Mesenchymal stem cell (in vitro differentiated cells and primary cell): ENCODE measurements at regions not wholly inside any gene's neighbourhood (a gene's known extent, or its start where the extent isn't known, plus 50 kb on each side); places are given as distances from the start of the nearest gene placed in this dataset.

Source experiments
- DNase-seq: peaks from one replicate; pipeline ENCODE4 v3.0.0-alpha.2; 2013
- H2AFZ ChIP-seq: one replicate; pipeline ENCODE4 v1.6.1; 2013; ENCODE audit warnings: low read depth, mild to moderate bottlenecking, control low read depth, inconsistent platforms, low read length, moderate library complexity
- H2AK5ac ChIP-seq: 2 replicates; pipeline ENCODE4 v1.6.1; 2013; ENCODE audit warnings: low read length, moderate library complexity, mild to moderate bottlenecking, inconsistent platforms; ENCODE audit not compliant: severe bottlenecking
- H2BK120ac ChIP-seq: one replicate; pipeline ENCODE4 v1.6.1; 2013; ENCODE audit warnings: low read depth, mild to moderate bottlenecking, inconsistent platforms, low read length, moderate library complexity
- H2BK12ac ChIP-seq, 2 experiments: one replicate each; pipeline ENCODE4 v1.6.1; 2013; ENCODE audit warnings: inconsistent platforms in 2 of 2, low read length in 2 of 2, mild to moderate bottlenecking in 2 of 2, moderate library complexity in 2 of 2, control low read depth in 1 of 2
- H2BK15ac ChIP-seq: one replicate; pipeline ENCODE4 v1.6.1; 2013; ENCODE audit warnings: mild to moderate bottlenecking, low read depth, inconsistent platforms; ENCODE audit not compliant: poor library complexity, severe bottlenecking
- H2BK5ac ChIP-seq: 2 replicates; pipeline ENCODE4 v1.6.1; 2013; ENCODE audit warnings: low read depth, mild to moderate bottlenecking, low read length, control low read depth, inconsistent platforms; ENCODE audit not compliant: poor library complexity, severe bottlenecking
- H3K14ac ChIP-seq, 2 experiments: one replicate each; pipeline ENCODE4 v1.6.1; 2013; ENCODE audit warnings: inconsistent platforms in 2 of 2, low read length in 2 of 2, control low read depth in 1 of 2, mild to moderate bottlenecking in 1 of 2, moderate library complexity in 1 of 2
- H3K18ac ChIP-seq, 2 experiments: one replicate each; pipeline ENCODE4 v1.6.1; 2013; ENCODE audit warnings: inconsistent platforms in 2 of 2, low read length in 2 of 2, control low read depth in 1 of 2, low read depth in 1 of 2, mild to moderate bottlenecking in 1 of 2
- H3K23ac ChIP-seq, 2 experiments: one replicate each; pipeline ENCODE4 v1.6.1; 2013; ENCODE audit warnings: inconsistent platforms in 2 of 2, low read length in 2 of 2, mild to moderate bottlenecking in 2 of 2, moderate library complexity in 2 of 2, control low read depth in 1 of 2
- H3K27ac ChIP-seq: 2 replicates; pipeline ENCODE4 v1.5.1; 2013; ENCODE audit warnings: mild to moderate bottlenecking, moderate library complexity, low read length, control low read depth, inconsistent platforms; ENCODE audit not compliant: poor library complexity, severe bottlenecking
- H3K27me3 ChIP-seq, 2 experiments: 2 replicates each; pipeline versions ENCODE4 v1.6.1 to v1.7.0; 2013; ENCODE audit warnings: low read length in 2 of 2, mild to moderate bottlenecking in 2 of 2, moderate library complexity in 2 of 2, control low read depth in 1 of 2, inconsistent platforms in 1 of 2; ENCODE audit not compliant: control insufficient read depth in 1 of 2, insufficient read depth in 1 of 2
- H3K36me3 ChIP-seq, 2 experiments: 2 replicates each; pipeline versions ENCODE4 v1.6.1 to v1.7.0; 2013; ENCODE audit warnings: low read length in 2 of 2, control low read depth in 1 of 2, inconsistent platforms in 1 of 2, low read depth in 1 of 2, mild to moderate bottlenecking in 1 of 2; ENCODE audit not compliant: insufficient read depth in 2 of 2, control insufficient read depth in 1 of 2
- H3K4ac ChIP-seq, 2 experiments: one replicate each; pipeline ENCODE4 v1.6.1; 2013; ENCODE audit warnings: inconsistent platforms in 2 of 2, low read length in 2 of 2, mild to moderate bottlenecking in 2 of 2, moderate library complexity in 2 of 2, control low read depth in 1 of 2, low read depth in 1 of 2
- H3K4me1 ChIP-seq: 2 replicates; pipeline ENCODE4 v1.6.1; 2013; ENCODE audit warnings: low read depth, low read length, control low read depth; ENCODE audit not compliant: control insufficient read depth, insufficient read depth
- H3K4me2 ChIP-seq: 2 replicates; pipeline ENCODE4 v1.6.1; 2013; ENCODE audit warnings: low read length, mild to moderate bottlenecking, inconsistent platforms; ENCODE audit not compliant: poor library complexity, severe bottlenecking
- H3K4me3 ChIP-seq, 2 experiments: 2 replicates each; pipeline versions ENCODE4 v1.5.1 to v1.7.0; 2013; ENCODE audit warnings: low read length in 2 of 2, mild to moderate bottlenecking in 2 of 2, control low read depth in 1 of 2, low read depth in 1 of 2; ENCODE audit not compliant: insufficient read depth in 1 of 2
- H3K79me1 ChIP-seq: replicated peaks from 2 replicates; pipeline ENCODE4 v1.6.1; 2013; ENCODE audit warnings: mild to moderate bottlenecking, control low read depth, low read length, inconsistent platforms; ENCODE audit not compliant: poor library complexity, severe bottlenecking
- H3K9ac ChIP-seq: 2 replicates; pipeline ENCODE4 v1.7.0; 2013; ENCODE audit warnings: mild to moderate bottlenecking, low read length, moderate library complexity
- H3K9me3 ChIP-seq: 2 replicates; pipeline ENCODE4 v1.7.0; 2013; ENCODE audit warnings: mild to moderate bottlenecking, low read length; ENCODE audit not compliant: control insufficient read depth
- H4K8ac ChIP-seq: one replicate; pipeline ENCODE4 v1.6.1; 2013; ENCODE audit warnings: inconsistent platforms, mild to moderate bottlenecking, low read length, moderate library complexity
- H4K91ac ChIP-seq: one replicate; pipeline ENCODE4 v1.6.1; 2013; ENCODE audit warnings: mild to moderate bottlenecking, low read length, inconsistent platforms
- WGBS: methylation state at CpG from one replicate; pipeline ENCODE4 v1.1.7; 2013; ENCODE audit warnings: mixed read lengths; 5-methylcytosine and 5-hydroxymethylcytosine counted together

DNA sequence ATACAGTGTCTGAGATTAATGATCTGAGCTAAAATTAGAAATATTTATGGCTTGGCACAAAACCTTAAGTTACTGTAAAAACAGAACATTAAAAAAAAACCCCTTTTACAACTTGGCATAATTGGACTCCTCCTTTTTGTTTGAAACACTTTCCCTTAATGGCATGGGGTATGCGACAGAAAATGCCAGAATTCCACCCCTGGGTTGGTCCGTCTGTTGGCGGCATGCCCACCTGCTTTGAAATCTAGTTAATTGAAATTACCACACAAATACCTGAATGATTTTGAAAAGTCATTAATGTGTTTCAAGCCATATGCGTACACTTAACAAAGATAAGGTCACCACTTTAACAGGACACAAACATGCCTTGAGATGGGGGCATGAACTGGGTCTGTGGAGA lies 175.1 kb upstream of the FOXQ1 start:
- H3K4ac ChIP-seq: no peak overlapping the region
- no peak overlapping the region for H3K4me2 ChIP-seq
- no peak overlapping the region for H4K8ac ChIP-seq
- no peak overlapping the region for H3K27ac ChIP-seq
- no peaks in the 10 kb centered on the region for H3K36me3 ChIP-seq
- peak overlapping the region; percentile 47 for H3K9ac ChIP-seq
- H3K18ac ChIP-seq: no peak overlapping the region
- no peak overlapping the region for H2BK120ac ChIP-seq
- 98% methylated on average over 3 of the region's 4 CpGs for WGBS
- no peak overlapping the region for H3K23ac ChIP-seq
- H3K9me3 ChIP-seq: peaks cover 13% of the 10 kb centered on the region
- peak overlapping the region in 1 of 2 experiments; percentile 42 for H3K4me3 ChIP-seq
- no peak overlapping the region for H2BK12ac ChIP-seq
- H2BK5ac ChIP-seq: no peak overlapping the region
- no peaks in the 10 kb centered on the region for H3K4me1 ChIP-seq
- no peak overlapping the region for H4K91ac ChIP-seq
- no peak for DNase-seq
- no peaks in the 10 kb centered on the region for H3K79me1 ChIP-seq
- no peak overlapping the region for H3K14ac ChIP-seq
- no peak overlapping the region for H2BK15ac ChIP-seq
- no peaks in the 10 kb centered on the region for H3K27me3 ChIP-seq
- no peak overlapping the region for H2AK5ac ChIP-seq
- H2AFZ ChIP-seq: no peak overlapping the region

DNA sequence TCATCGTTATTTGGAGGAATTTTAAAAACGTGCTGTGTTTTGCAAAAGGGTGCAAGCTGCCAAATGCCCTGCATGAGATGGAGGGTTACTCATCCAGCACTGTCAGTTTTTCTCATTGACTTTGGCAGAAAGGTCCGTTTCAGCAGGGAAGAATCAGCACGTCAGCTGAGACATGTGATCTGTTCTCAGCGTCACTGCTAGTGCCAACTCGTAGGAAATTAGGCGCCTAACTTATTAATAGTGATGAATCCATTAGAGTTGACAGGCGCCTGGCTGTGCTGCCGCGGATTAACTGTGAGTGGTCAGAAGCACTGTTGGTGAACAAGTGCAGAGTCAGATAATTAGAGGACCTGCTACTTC lies 175.5 kb upstream of the FOXQ1 start:
- Histone ChIP-seq H3K14ac (no peak overlapping the region), H2BK12ac (no peak overlapping the region), H3K27me3 (no peaks in the 10 kb centered on the region), H2BK15ac (no peak overlapping the region), H3K4me3 (peak overlapping the region in 1 of 2 experiments; percentile 42), H3K4ac (no peak overlapping the region), H2BK120ac (no peak overlapping the region), H3K4me1 (no peaks in the 10 kb centered on the region), H3K4me2 (no peak overlapping the region), H3K18ac (no peak overlapping the region), H3K27ac (no peak overlapping the region), H4K8ac (no peak overlapping the region), H3K79me1 (no peaks in the 10 kb centered on the region), H2AFZ (no peak overlapping the region), H3K9me3 (peaks cover 13% of the 10 kb centered on the region), H2AK5ac (no peak overlapping the region), H4K91ac (no peak overlapping the region), H2BK5ac (no peak overlapping the region), H3K23ac (no peak overlapping the region), H3K36me3 (no peaks in the 10 kb centered on the region), H3K9ac (peak overlapping the region; percentile 47)
- no peak for DNase-seq
- WGBS: 86% methylated on average over 10 of the region's 10 CpGs

DNA sequence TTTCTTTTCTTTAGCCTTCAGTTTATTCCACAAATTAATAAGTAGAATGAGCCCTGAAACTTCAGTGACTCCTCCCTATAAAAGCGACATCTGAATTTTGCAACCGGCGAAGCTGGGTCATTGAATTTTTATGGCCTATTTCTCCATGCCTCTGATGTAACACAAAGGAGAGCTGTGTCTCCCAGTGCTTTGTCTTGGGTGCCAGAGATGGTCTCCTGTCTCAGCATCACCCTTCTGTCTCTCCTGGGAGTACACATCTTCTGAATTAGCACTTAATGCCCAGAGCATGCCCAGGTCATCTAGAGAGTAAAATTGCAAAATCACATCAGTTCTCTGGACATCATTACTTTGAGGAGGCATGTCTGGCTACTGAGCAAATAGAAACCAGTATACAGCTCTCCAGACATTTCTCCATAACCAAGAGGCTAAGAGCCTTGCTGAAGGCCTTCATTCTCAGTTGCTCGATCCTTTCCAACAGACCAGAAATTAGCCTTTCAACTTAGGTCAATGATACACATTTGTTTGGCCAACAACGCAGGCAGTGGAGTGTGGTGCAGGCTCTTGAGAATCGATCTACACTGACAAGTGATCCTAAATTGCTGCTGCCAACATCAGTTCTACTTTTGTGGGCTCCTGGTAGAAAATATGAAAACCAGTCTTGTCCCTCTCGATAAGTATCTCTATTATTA lies 176.0 kb upstream of the FOXQ1 start:
- H3K4me3 ChIP-seq: peak overlapping the region in 1 of 2 experiments; percentile 25
- peaks cover 13% of the 10 kb centered on the region for H3K9me3 ChIP-seq
- H3K36me3 ChIP-seq: no peaks in the 10 kb centered on the region
- H3K14ac ChIP-seq: no peak overlapping the region
- peak overlapping the region; percentile 48 for H3K9ac ChIP-seq
- H3K18ac ChIP-seq: no peak overlapping the region
- H2BK15ac ChIP-seq: no peak overlapping the region
- H4K8ac ChIP-seq: no peak overlapping the region
- no peak overlapping the region for H4K91ac ChIP-seq
- no peak overlapping the region for H3K23ac ChIP-seq
- H2BK120ac ChIP-seq: no peak overlapping the region
- DNase-seq: no peak
- H2BK12ac ChIP-seq: no peak overlapping the region
- no peak overlapping the region for H2AK5ac ChIP-seq
- no peaks in the 10 kb centered on the region for H3K79me1 ChIP-seq
- H3K4ac ChIP-seq: no peak overlapping the region
- no peak overlapping the region for H2AFZ ChIP-seq
- H2BK5ac ChIP-seq: no peak overlapping the region
- 89% methylated on average over 7 of the region's 7 CpGs for WGBS
- H3K4me2 ChIP-seq: no peak overlapping the region
- H3K27me3 ChIP-seq: no peaks in the 10 kb centered on the region
- no peaks in the 10 kb centered on the region for H3K4me1 ChIP-seq
- H3K27ac ChIP-seq: no peak overlapping the region

DNA sequence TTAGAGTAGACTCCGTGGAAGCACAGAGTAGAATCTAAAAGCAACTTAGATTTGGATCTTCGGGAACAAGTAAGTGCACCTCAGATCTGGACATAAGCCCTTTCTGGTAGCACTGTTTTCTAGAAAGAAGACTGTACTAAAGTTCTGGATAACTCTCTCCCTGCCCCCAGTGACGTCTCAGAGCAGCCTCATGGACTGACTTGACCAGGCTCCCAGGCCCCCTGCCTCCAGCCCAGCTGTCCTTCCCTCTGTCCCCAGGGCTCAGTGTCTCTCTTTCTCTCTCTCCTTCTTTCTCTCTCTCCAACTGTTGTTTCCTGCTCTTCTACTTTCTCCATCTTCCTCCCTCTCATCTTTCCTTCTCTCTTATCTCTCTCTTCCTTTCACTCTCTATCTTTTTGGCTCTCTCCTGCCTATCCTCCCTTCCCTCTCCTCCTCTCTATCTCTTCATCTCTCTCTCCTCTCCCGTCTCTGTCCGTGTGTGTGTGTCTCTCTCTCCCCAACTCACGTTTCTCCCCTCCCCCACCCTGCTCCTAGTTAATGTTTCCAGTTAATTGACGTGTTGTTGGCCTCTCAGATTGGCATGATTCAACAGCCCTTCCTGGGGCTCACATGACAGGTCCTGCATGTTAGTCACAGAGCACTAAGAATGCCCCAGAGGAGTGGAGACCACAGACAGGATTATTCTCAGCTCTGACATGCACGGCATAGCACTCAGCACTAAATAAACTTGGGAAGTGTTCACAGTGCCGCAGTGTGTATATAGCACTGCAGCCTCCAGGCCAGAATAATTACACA lies 180.4 kb upstream of the FOXQ1 start:
- peak; percentile 96 for DNase-seq
- no peak overlapping the region for H4K91ac ChIP-seq
- no peak overlapping the region for H2BK120ac ChIP-seq
- peak overlapping the region; percentile 36 for H3K9ac ChIP-seq
- no peak overlapping the region for H3K14ac ChIP-seq
- no peak overlapping the region for H3K4me2 ChIP-seq
- H3K27ac ChIP-seq: no peak overlapping the region
- 42% methylated on average over 9 of the region's 9 CpGs for WGBS
- no peak overlapping the region for H3K4me3 ChIP-seq
- H2BK15ac ChIP-seq: no peak overlapping the region
- no peaks in the 10 kb centered on the region for H3K4me1 ChIP-seq
- no peak overlapping the region for H2AFZ ChIP-seq
- no peak overlapping the region for H2BK5ac ChIP-seq
- peaks cover 0 to 2% of the 10 kb centered on the region in 2 experiments for H3K27me3 ChIP-seq
- no peak overlapping the region for H4K8ac ChIP-seq
- peak overlapping the region in 1 of 2 experiments; percentile 73 for H2BK12ac ChIP-seq
- H3K9me3 ChIP-seq: no peaks in the 10 kb centered on the region
- no peaks in the 10 kb centered on the region for H3K79me1 ChIP-seq
- H3K36me3 ChIP-seq: no peaks in the 10 kb centered on the region
- H3K4ac ChIP-seq: no peak overlapping the region
- H2AK5ac ChIP-seq: no peak overlapping the region
- no peak overlapping the region for H3K23ac ChIP-seq
- no peak overlapping the region for H3K18ac ChIP-seq
